Fibroblast of skin of left quadriceps (primary cell): ENCODE measurements at regions not wholly inside any gene's neighbourhood (a gene's known extent, or its start where the extent isn't known, plus 50 kb on each side); places are given as distances from the start of the nearest gene placed in this dataset.
"Not testable (repeated sequence)": the region's sequence is repeated elsewhere in the genome, so short reads cannot be mapped to it uniquely, and the experiment has no call there.

Experiments
- DNase-seq, 2 experiments: peaks; one replicate each; pipeline ENCODE4 v3.0.0-alpha.2; 2013; ENCODE audit warnings: low read depth in 2 of 2

GRCh38 chrX:41001327-41001726, 83.9 kb upstream of the USP9X start:
- no peak for DNase-seq

- DNase-seq: no peak
These were observed 83.2 kb upstream of the USP9X start for GRCh38 chrX:41002026-41002425.

- no peak for DNase-seq
These were observed 81.6 kb upstream of the USP9X start for GRCh38 chrX:41003506-41004270.

- no peak for DNase-seq
These were observed 79.7 kb upstream of the USP9X start for GRCh38 chrX:41005445-41005992.

GRCh38 chrX:41009850-41010846, 75.1 kb upstream of the USP9X start:
- DNase-seq: peak; percentile 58 to 59

GRCh38 chrX:41014776-41015360, 70.4 kb upstream of the USP9X start:
- DNase-seq: no peak

- not testable (repeated sequence) for DNase-seq
These were observed 67.5 kb upstream of the USP9X start for GRCh38 chrX:41017785-41018184.

- DNase-seq: not testable (repeated sequence)
These were observed 66.7 kb upstream of the USP9X start for GRCh38 chrX:41018391-41019040.

- no peak for DNase-seq
These were observed 66.2 kb upstream of the USP9X start for GRCh38 chrX:41019041-41019392.

- no peak for DNase-seq
These were observed 62.7 kb upstream of the USP9X start for GRCh38 chrX:41022566-41022965.

- DNase-seq: no peak
These were observed 62.1 kb upstream of the USP9X start for GRCh38 chrX:41023098-41023497.

- DNase-seq: not testable (repeated sequence)
These were observed 60.9 kb upstream of the USP9X start for GRCh38 chrX:41024335-41024734.

GRCh38 chrX:41024755-41025154, 60.5 kb upstream of the USP9X start:
- DNase-seq: no peak

- no peak for DNase-seq
These were observed 59.1 kb upstream of the USP9X start for GRCh38 chrX:41025926-41026701.

GRCh38 chrX:41026702-41027078, 58.6 kb upstream of the USP9X start:
- no peak for DNase-seq

- no peak for DNase-seq
These were observed 55.9 kb upstream of the USP9X start for GRCh38 chrX:41029332-41029731.

- DNase-seq: no peak
These were observed 53.8 kb upstream of the USP9X start for GRCh38 chrX:41031256-41031967.

GRCh38 chrX:41033299-41033698, 51.9 kb upstream of the USP9X start:
- DNase-seq: no peak

- not testable (repeated sequence) for DNase-seq
These were observed 50.3 kb upstream of the USP9X start for GRCh38 chrX:41034902-41035301.
